Suprapubic skin (tissue), 4 donors: ENCODE measurements at regions not wholly inside any gene's neighbourhood (a gene's known extent, or its start where the extent isn't known, plus 50 kb on each side); places are given as distances from the start of the nearest gene placed in this dataset.
"Not testable (repeated sequence)": the region's sequence is repeated elsewhere in the genome, so short reads cannot be mapped to it uniquely, and the experiment has no call there.

Experiments used
- DNase-seq, 2 donors: peaks; one replicate each; pipeline ENCODE4 v3.0.0-alpha.2; 2019; ENCODE audit warnings: low spot score in 2 of 2
- H3K27ac ChIP-seq: fragments of 200-600 bp; sonication (generic); one replicate; pipeline ENCODE4 v1.5.1; 2019
- H3K27me3 ChIP-seq: fragments of 200-600 bp; sonication (generic); one replicate; pipeline ENCODE4 v1.5.1; 2019
- H3K36me3 ChIP-seq: fragments of 200-600 bp; sonication (generic); one replicate; pipeline ENCODE4 v1.5.1; 2019
- H3K4me1 ChIP-seq: fragments of 200-600 bp; sonication (generic); one replicate; pipeline ENCODE4 v1.5.1; 2019
- H3K4me3 ChIP-seq: fragments of 200-600 bp; sonication (generic); one replicate; pipeline ENCODE4 v1.5.1; 2019; ENCODE audit warnings: mild to moderate bottlenecking
- H3K9me3 ChIP-seq: fragments of 200-600 bp; sonication (generic); one replicate; pipeline ENCODE4 v1.5.1; 2019
- EP300 ChIP-seq: sonication (generic); formaldehyde crosslinking; IDR thresholded peaks from one replicate; pipeline ENCODE4 v1.6.1; 2017; ENCODE audit warnings: antibody characterized with exemption
- POLR2A ChIP-seq, 2 donors: fragments of 450-650 bp; IDR thresholded peaks; one replicate each; pipeline ENCODE4 v1.6.1; 2017; ENCODE audit warnings: antibody characterized with exemption in 2 of 2, mild to moderate bottlenecking in 2 of 2, moderate library complexity in 2 of 2
- POLR2AphosphoS5 ChIP-seq, 3 donors: sonication (generic); formaldehyde crosslinking; IDR thresholded peaks; one replicate each; pipeline ENCODE4 v1.6.1; 2017; ENCODE audit warnings: antibody characterized with exemption in 3 of 3
- WGBS: methylation state at CpG from one replicate; pipeline ENCODE4 v1.1.5; 2018; 5-methylcytosine and 5-hydroxymethylcytosine counted together
- TF ChIP-seq, protein P1 (sequence below), 2 donors: fragments of 200-600 bp in 1 of 2; fragments of 450-650 bp in 1 of 2; sonication (generic) in 1 of 2; IDR thresholded peaks; one replicate each; pipeline ENCODE4 v1.5.1; 2016 to 2019; ENCODE audit warnings: antibody characterized with exemption in 2 of 2, mild to moderate bottlenecking in 1 of 2, moderate library complexity in 1 of 2

GRCh38 chr14:44388306-44388705, 118.8 kb downstream of the FSCB start:
- no peaks in the 10 kb centered on the region for H3K4me1 ChIP-seq
- no peak overlapping the region for H3K4me3 ChIP-seq
- TF ChIP-seq EP300 (no peak), POLR2AphosphoS5 (IDR thresholded peaks at IDR 0.05) (no peak), POLR2A (IDR thresholded peaks at IDR 0.05) (no peak)
- TF ChIP-seq, protein P1, sequence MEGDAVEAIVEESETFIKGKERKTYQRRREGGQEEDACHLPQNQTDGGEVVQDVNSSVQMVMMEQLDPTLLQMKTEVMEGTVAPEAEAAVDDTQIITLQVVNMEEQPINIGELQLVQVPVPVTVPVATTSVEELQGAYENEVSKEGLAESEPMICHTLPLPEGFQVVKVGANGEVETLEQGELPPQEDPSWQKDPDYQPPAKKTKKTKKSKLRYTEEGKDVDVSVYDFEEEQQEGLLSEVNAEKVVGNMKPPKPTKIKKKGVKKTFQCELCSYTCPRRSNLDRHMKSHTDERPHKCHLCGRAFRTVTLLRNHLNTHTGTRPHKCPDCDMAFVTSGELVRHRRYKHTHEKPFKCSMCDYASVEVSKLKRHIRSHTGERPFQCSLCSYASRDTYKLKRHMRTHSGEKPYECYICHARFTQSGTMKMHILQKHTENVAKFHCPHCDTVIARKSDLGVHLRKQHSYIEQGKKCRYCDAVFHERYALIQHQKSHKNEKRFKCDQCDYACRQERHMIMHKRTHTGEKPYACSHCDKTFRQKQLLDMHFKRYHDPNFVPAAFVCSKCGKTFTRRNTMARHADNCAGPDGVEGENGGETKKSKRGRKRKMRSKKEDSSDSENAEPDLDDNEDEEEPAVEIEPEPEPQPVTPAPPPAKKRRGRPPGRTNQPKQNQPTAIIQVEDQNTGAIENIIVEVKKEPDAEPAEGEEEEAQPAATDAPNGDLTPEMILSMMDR (IDR thresholded peaks at IDR 0.05): no peak
- no peaks in the 10 kb centered on the region for H3K9me3 ChIP-seq
- DNase-seq: no peak
- no peaks in the 10 kb centered on the region for H3K27me3 ChIP-seq
- H3K27ac ChIP-seq: no peak overlapping the region
- no peaks in the 10 kb centered on the region for H3K36me3 ChIP-seq

DNA sequence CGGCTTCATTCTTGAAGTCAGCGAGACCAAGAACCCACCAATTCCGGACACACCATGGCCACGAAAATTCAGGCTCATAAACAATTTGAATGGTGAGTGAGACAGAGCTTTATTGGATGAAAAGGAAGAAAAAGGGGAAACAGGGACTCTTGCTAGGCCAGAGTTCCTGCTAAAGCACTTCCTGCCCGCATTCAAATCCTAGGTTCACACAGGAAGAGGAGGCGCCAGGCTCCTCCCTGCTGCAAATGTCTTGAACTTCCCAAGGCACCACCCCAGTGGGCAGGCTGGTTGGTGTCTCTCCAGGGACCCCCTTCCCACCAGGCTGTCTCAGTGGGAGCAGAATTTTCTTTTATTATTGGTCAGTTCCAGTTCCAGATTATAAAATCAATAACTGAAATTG, 121.2 kb downstream of the FSCB start:
- Histone ChIP-seq H3K36me3 (no peaks in the 10 kb centered on the region), H3K27me3 (no peaks in the 10 kb centered on the region), H3K9me3 (no peaks in the 10 kb centered on the region), H3K4me3 (no peak overlapping the region), H3K27ac (no peak overlapping the region), H3K4me1 (peaks cover 2% of the 10 kb centered on the region)
- TF ChIP-seq POLR2AphosphoS5 (IDR thresholded peaks at IDR 0.05): no peak
- TF ChIP-seq POLR2A (IDR thresholded peaks at IDR 0.05): no peak
- TF ChIP-seq, protein P1 (IDR thresholded peaks at IDR 0.05): no peak
- TF ChIP-seq EP300: no peak
- no peak for DNase-seq
- WGBS: 81% methylated on average over 6 of the region's 6 CpGs

- DNase-seq, H3K4me1 ChIP-seq: not testable (repeated sequence)
- 93% methylated on average over 6 of the region's 6 CpGs for WGBS
Observed at GRCh38 chr14:44385296-44385695, 121.8 kb downstream of the FSCB start.

GRCh38 chr14:44384601-44385293, 122.3 kb downstream of the FSCB start:
- H3K36me3 ChIP-seq, H3K4me1 ChIP-seq, H3K27ac ChIP-seq, H3K27me3 ChIP-seq, H3K4me3 ChIP-seq, H3K9me3 ChIP-seq, DNase-seq: not testable (repeated sequence)
- 91% methylated on average over 10 of the region's 38 CpGs for WGBS

More at GRCh38 chr14:44385296-44385695, 121.8 kb downstream of the FSCB start:
- not testable (repeated sequence) for H3K36me3 ChIP-seq, H3K4me3 ChIP-seq, H3K9me3 ChIP-seq, H3K27me3 ChIP-seq, H3K27ac ChIP-seq

DNA sequence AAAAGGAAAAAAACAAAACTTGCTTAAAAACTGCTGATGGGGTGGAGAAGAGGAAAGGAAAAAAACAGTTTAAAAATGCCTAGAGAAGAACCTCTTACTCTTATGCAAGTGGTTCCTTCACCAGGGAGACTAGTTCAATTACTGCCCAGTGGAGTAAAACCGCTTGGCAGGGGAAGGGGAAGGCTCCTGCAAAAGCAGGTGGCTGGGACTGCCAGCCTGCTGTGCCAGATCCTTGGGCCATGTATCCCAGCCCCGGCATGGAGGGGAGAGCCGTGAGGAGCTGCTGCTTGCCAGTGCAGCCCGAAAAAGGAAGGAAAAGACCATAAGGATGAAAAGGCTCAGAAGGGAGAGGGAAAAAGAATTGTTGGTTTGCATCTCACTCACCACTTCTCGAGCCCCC, 123.0 kb downstream of the FSCB start:
- H3K9me3 ChIP-seq: no peaks in the 10 kb centered on the region
- H3K36me3 ChIP-seq: no peaks in the 10 kb centered on the region
- TF ChIP-seq EP300 (no peak), POLR2AphosphoS5 (IDR thresholded peaks at IDR 0.05) (no peak), POLR2A (IDR thresholded peaks at IDR 0.05) (no peak)
- TF ChIP-seq, protein P1 (IDR thresholded peaks at IDR 0.05): no peak
- DNase-seq: no peak
- peaks cover 2% of the 10 kb centered on the region for H3K4me1 ChIP-seq
- no peak overlapping the region for H3K27ac ChIP-seq
- H3K4me3 ChIP-seq: no peak overlapping the region
- 58% methylated on average over 5 of the region's 5 CpGs for WGBS
- H3K27me3 ChIP-seq: no peaks in the 10 kb centered on the region

DNA sequence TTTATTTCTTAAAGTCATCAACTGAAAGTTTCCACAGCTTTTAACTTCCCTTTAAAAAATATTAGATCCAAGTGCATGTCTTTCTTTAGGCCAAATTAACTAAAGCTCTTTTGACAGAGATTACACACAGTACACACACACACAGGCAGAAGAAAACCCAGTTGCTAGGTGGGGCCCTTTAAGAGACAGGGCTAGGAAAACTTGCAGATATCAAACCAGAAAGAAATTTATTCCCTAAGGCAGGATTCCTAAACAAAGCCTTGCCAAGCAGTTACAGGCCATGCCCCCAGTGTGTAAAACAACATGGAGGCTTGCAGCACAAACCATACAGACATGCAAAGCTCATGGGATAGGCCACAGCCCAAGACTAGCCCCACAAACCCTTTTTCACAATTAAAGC, 123.4 kb downstream of the FSCB start:
- Histone ChIP-seq H3K36me3 (no peaks in the 10 kb centered on the region), H3K4me1 (peaks cover 2% of the 10 kb centered on the region), H3K4me3 (no peak overlapping the region), H3K27me3 (no peaks in the 10 kb centered on the region), H3K9me3 (no peaks in the 10 kb centered on the region), H3K27ac (no peak overlapping the region)
- no peak for DNase-seq
- TF ChIP-seq, protein P1 (IDR thresholded peaks at IDR 0.05): no peak
- TF ChIP-seq POLR2AphosphoS5 (IDR thresholded peaks at IDR 0.05) (no peak), POLR2A (IDR thresholded peaks at IDR 0.05) (no peak), EP300 (no peak)
